ENCODE measurements at regions not wholly inside any gene's neighbourhood (a gene's known extent, or its start where the extent isn't known, plus 50 kb on each side); places are given as distances from the start of the nearest gene placed in this dataset.

DNA sequence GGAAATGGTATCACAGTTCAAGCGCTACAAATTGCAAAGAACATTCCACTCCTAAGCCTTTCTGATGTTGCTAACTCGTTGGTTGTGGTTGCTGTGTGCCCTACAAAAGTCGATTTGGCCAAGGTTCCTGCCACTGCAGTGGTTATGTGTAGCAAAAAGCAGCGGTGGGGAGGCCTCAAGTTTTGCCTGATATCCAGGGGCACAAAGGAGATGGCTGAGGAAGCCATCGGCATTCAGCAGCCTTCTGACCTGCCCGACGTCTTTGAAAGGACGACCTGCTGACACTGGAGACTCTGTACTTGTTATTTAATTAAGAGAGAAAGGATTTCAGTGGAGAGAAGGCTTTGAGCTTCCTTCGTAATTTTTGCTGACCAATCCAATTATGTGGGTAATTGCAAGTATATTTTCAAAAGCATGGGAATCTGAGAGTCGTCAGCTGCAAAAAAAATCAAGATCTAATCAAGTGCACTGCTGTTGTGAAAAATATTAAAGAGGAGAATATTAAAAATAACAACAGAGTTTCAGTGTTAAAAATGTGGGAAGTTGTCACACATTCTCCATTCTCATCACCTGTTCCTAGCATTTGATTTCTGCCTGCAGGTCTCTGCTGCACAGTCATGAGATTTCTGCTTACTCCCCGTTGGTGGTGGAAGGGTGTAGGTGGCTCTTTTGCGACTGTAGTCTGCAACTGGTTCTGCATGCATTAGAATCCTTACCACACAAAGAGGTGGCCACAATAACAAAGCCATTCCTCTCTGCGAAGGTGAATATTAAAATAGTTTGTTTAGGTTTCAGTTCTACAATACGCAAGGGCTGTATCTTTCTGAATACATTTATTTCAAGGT, 319.2 kb downstream of the IRX2 start:
- FAIRE-seq (no peak), DNase-seq (ENCODE audit: low read depth, low spot score) (no peak)
- H3K4me2 ChIP-seq (ENCODE audit: insufficient read depth, low read length): no peak overlapping the region
- H3K9me1 ChIP-seq (replicated peaks; ENCODE audit: control insufficient read depth, extremely low read depth, insufficient read depth, low read length): no peaks in the 10 kb centered on the region
- intact Hi-C loops (cut with micrococcal nuclease): no loop called here
- POLR2A ChIA-PET: no interaction called here
- H3K4me1 ChIP-seq (ENCODE audit: control insufficient read depth, extremely low read depth, insufficient read depth, low read length): no peaks in the 10 kb centered on the region
- H3K4me3 ChIP-seq (replicated peaks in 1 of 3; ENCODE audit: insufficient read depth in 1 of 3, low read depth in 1 of 3, low read length in 3 of 3): no peak overlapping the region
- H3K27me3 ChIP-seq (ENCODE audit: control insufficient read depth in 2 of 2, insufficient read depth in 2 of 2, low read length in 2 of 2): no peaks in the 10 kb centered on the region
- dilution Hi-C loops (cut with MboI; ENCODE audit: extremely low pct_ligation_motif_present, low sequenced_read_pairs): no loop called here
- no peak overlapping the region for H2AFZ ChIP-seq (ENCODE audit: low read depth, low read length)
- no peak overlapping the region for H3K27ac ChIP-seq (ENCODE audit: insufficient read depth, low read depth, low read length)
- no peaks in the 10 kb centered on the region for H3K79me2 ChIP-seq (ENCODE audit: control insufficient read depth, insufficient read depth, low read length)
- no peaks in the 10 kb centered on the region for H3K36me3 ChIP-seq (ENCODE audit: control insufficient read depth in 2 of 2, extremely low read depth in 1 of 2, insufficient read depth in 2 of 2, low read length in 2 of 2)
- H3K9me3 ChIP-seq (replicated peaks; ENCODE audit: control insufficient read depth, insufficient read depth, low read length): no peaks in the 10 kb centered on the region
- TF ChIP-seq POLR2A (IDR thresholded peaks at IDR 0.05; ENCODE audit: low read depth, low read length) (no peak), EZH2 (IDR thresholded peaks at IDR 0.05; ENCODE audit: borderline replicate concordance, low read depth, low read length, severe bottlenecking) (no peak), GATA2 (IDR thresholded peaks at IDR 0.05; ENCODE audit: insufficient read depth, insufficient read length, low read depth, low read length) (no peak), FOS (IDR thresholded peaks at IDR 0.05; ENCODE audit: borderline replicate concordance, insufficient read depth, low read length) (no peak), MYC (IDR thresholded peaks at IDR 0.05; ENCODE audit: low read depth, low read length) (no peak), POLR2AphosphoS5 (IDR thresholded peaks at IDR 0.05; ENCODE audit: insufficient read depth, low read depth, low read length) (no peak), JUN (IDR thresholded peaks at IDR 0.05; ENCODE audit: borderline replicate concordance, insufficient read depth, insufficient read length, low read depth) (no peak)
- TF ChIP-seq, protein P1, sequence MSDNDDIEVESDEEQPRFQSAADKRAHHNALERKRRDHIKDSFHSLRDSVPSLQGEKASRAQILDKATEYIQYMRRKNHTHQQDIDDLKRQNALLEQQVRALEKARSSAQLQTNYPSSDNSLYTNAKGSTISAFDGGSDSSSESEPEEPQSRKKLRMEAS (IDR thresholded peaks at IDR 0.05; ENCODE audit: insufficient read depth, insufficient read length): no peak
- TF ChIP-seq, protein P2, sequence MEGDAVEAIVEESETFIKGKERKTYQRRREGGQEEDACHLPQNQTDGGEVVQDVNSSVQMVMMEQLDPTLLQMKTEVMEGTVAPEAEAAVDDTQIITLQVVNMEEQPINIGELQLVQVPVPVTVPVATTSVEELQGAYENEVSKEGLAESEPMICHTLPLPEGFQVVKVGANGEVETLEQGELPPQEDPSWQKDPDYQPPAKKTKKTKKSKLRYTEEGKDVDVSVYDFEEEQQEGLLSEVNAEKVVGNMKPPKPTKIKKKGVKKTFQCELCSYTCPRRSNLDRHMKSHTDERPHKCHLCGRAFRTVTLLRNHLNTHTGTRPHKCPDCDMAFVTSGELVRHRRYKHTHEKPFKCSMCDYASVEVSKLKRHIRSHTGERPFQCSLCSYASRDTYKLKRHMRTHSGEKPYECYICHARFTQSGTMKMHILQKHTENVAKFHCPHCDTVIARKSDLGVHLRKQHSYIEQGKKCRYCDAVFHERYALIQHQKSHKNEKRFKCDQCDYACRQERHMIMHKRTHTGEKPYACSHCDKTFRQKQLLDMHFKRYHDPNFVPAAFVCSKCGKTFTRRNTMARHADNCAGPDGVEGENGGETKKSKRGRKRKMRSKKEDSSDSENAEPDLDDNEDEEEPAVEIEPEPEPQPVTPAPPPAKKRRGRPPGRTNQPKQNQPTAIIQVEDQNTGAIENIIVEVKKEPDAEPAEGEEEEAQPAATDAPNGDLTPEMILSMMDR (IDR thresholded peaks at IDR 0.05; ENCODE audit: extremely low read depth in 1 of 2, insufficient read depth in 1 of 2, low read depth in 1 of 2, low read length in 2 of 2): no peak
- no peak overlapping the region for H3K9ac ChIP-seq (replicated peaks; ENCODE audit: extremely low read depth, insufficient read depth, low read length)
- H4K20me1 ChIP-seq (replicated peaks; ENCODE audit: control insufficient read depth, extremely low read depth, insufficient read depth, low read length): no peaks in the 10 kb centered on the region
- CTCF ChIA-PET: no interaction called here
- no TSS peak for BruUV-seq (replicated peaks)

Data from endothelial cell of umbilical vein (primary cell).